ENCODE measurements at regions not wholly inside any gene's neighbourhood (a gene's known extent, or its start where the extent isn't known, plus 50 kb on each side); places are given as distances from the start of the nearest gene placed in this dataset.

DNA sequence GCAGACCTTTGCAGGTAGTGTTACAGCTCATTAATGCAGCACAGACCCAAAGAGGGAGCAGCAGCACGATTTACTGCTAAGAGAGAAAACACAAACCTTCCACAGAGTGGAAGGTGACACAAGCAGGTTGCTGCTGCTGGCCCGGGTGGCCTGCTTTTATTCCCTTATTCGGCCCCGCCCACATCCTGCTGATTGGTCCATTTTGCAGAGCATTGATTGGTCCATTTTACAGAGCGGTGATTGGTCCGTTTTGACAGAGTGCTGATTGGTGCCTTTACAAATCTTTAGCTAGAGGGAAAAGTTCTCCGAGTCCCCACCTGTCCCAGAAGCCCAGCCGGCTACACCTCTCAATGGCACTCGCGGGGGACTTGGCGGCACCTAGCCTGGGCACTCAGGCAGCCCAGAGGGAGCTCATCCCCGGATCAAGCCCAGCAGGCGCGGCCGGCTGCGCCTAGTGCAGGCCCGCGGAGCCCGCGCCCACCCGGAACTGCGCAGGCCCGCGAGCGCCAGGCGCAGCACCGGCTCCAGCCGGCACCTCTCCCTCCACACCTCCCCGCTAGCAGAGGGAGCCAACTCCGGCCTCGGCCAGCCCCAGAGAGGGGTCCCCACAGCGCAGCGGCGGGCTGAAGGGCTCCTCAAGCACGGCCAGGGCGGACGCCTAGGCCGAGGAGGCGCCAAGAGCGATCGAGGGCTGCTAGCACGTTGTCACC lies 825.6 kb upstream of the HS6ST1 start:
- DNase-seq (ENCODE audit: low read depth): no peak

DNA sequence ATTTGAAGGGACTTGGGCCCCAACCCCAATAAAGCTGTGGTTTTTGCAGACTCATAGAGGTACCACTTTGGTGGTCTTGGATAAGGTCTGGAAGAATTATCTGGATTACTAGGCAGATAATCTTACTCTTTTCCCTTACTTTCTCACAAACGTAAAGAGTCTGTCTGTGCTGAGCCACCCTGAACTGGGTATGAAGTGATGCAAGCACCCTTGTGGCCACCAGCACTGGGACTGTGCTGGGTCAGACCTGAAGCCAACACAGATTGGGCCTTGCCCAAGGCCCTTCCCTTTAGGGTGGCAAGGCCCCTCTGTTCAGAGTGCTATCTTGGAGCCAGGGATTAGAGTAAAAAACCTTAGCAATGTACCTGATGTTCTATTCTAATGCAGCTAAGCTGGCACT lies 827.0 kb upstream of the RAB6C start:
- DNase-seq (ENCODE audit: low read depth): no peak

DNA sequence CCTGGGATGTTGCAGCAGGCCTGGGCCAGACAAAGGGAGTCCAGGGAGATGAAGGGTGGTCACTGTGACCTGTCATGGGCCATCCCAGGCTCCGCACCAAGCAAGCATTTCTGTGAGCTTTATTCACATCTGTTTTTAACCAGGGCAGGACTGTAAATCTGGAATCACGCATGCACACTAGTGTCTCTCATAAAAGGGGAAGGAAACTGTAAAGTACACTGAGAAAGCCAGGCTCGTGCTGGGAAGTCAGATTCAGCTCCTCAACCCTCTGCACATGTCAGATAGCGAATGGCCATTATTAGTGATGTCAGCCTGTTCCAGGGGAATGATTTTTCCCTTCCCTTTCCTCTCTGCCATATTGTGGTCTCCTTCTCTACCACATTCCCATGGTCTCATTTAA lies 818.6 kb upstream of the RAB6C start:
- no peak for DNase-seq (ENCODE audit: low read depth)

DNA sequence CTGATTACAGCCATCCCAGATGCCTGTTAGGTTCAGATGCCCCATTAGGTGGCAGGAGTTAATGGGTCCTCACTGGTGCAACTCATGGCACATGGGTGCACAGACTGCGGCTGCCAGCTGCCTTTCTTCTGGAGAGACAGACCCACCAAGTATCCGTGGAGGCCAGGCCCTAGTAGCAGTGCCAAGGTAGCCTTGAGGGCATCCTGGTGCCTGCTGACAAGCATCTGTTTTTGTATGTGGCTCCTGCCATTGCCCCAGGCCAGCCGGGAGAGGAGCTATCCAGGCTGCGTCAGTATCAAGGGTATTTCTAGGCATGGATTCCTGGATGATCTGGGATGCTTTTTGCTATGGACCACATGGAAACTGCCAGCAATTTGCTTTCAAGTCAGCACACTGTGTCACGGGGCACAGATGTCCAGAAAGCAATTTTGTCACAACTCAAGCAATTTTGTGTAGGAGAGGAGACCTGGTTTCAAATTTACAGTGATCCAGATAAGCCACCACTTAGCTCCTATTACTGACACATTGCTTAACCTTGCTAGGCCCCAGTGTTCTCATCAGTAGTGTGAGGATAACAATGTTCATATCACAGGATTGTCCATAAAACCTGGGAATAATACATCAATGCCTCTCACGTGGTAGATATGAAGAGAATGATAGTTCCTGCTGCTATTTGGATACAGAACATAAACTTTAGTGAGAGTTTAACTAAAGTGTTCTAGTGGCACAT lies 815.1 kb upstream of the RAB6C start:
- DNase-seq (ENCODE audit: low read depth): no peak

DNA sequence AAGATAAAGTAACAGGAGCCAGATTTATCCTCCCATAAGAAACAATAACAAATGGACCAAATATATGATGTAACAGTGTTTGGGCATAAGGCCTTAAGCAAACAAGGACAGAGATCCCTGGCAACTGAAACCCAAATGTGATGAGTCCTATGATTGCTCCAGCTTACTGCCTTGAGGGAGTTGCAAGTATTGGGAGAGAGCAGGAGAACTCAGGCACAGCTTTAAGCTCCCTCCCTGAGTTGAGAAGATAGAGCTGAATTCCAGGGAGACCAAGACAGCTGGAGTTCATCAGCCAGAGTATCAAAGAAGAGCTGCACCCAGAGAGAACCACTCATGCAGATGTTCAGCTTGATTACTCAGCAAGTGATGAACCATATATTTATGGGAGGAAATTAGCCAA lies 814.5 kb upstream of the RAB6C start:
- DNase-seq (ENCODE audit: low read depth): no peak

DNA sequence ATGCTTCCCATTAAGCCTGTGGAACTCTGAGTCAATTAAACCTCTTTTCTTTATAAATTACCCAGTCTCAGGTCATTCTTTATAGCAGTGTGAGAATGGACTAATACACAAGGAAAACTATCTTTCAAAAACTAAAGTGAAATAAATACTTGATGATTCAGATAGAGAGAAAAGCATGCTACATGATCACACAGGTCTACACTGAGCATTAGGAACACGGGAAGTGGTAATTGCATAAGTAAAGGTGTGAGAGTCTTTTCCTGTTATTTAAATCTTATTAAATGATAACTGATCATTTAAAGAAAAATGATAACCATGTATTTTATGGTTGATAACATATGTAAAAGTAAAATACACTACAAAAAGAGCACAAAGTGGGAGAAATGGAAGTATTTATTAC lies 812.0 kb upstream of the RAB6C start:
- DNase-seq (ENCODE audit: low read depth): no peak

DNA sequence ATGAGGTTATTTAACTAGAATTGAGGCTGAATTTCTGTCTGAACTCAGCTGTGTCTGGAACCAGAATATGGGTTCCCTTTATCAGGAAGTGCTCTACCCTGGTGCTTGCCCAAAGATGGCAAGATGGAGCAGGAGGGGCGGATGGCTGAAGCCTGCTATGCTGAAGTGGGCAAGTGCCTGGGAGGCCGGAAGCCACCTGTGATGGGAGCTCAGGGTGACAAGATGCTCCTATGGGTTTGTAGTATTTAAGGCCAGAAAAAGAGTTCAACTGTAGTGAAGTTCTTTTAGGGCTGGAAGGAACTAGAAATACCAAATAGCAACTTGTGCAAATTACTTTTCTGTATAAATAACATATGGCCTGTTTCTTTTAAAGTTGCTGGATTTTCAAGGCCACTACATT lies 808.9 kb upstream of the RAB6C start:
- DNase-seq (ENCODE audit: low read depth): no peak

DNA sequence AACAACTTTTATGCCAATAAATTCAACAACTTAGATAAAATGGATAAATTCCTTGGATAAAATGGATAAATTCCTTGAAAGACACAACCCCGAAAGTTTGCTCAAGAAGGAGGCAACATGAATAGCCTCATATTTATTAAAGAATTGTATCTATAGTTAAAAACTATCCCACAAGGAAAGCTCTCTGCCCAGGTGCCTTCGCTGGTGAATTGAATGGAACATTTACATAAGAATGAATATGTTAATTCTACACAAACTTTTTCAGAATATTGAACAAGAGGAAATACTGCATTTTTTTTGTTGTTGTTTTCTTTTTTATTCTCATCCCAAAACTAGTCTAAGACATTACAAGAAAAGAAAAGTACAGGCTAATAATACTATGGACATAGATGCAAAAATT lies 805.3 kb upstream of the RAB6C start:
- no peak for DNase-seq (ENCODE audit: low read depth)

DNA sequence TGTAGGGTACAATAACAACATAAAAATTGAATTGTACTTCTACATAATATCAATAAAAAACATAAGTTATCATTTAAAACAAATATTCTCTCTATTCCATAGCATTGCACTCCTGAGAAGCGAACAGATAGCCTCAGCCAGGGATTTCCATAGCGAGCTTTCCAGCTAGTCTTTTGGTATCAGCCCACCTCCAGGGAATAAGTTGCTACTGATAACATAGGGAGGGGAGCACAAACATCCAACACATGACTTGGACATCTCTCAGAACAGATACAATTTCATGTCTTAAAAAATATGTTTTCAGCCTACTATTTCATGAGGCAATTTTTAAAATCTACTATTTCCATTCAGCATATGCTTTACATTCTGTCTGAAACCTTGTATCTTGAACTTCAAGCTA lies 804.4 kb upstream of the RAB6C start:
- no peak for DNase-seq (ENCODE audit: low read depth)

DNA sequence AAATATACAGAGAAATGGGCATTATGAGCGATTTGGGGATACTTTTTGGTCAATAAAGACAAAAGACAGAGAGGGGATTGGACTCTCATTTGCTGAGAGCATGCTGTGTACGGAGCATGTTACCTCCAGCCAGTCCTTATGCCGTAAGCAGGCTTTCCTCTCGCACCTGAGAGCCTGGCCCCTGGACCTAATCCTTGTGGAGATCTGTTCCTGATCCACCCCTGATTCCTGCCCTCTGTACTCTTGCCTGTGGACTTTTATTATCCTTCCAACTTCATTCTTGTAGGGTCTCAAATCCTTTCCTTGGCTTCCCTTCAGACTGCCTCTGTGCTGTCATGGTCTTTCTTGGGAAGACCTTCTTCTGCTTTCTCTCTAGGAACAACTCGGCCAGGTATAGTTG lies 803.1 kb upstream of the RAB6C start:
- no peak for DNase-seq (ENCODE audit: low read depth)

DNA sequence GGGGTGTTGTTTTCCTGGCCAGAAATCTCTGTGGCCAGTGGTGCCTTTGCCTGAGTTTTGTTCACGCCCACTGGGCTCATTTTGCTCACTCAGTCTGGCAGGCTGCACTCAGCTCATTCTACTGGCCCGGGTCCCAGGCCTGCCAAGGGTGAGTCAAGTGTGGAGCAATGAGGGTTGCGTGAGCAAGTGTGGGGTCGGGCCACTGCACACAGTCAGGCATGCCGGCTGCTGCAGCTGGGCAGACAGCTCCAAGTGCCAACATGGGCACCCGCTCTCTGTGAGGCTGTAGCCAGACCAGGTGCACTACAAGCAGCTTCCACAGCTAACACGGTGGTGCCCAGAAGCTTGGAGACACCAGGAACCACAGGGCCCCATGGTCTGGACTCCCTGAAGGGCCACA lies 801.1 kb upstream of the RAB6C start:
- no peak for DNase-seq (ENCODE audit: low read depth)

DNA sequence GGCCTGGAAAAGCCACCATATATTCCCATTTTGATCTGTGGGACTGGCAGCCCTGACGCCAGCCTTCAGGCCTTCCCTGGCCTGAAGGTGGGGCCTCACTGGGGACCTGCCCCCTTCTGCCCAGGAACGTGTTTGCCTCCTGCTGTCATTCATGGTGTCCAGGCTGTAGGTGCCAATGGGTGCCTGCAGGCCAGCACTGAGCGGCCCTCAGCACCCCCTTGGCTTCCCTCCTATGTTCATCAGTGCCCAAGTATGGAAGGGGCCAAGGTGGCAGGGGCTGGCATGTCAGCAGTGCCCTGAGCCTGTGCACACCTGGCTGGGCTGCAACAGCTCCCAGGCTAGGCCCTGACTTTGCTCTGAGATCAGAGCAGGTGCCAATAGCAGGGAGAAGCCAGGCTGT lies 800.3 kb upstream of the RAB6C start:
- no peak for DNase-seq (ENCODE audit: low read depth)

DNA sequence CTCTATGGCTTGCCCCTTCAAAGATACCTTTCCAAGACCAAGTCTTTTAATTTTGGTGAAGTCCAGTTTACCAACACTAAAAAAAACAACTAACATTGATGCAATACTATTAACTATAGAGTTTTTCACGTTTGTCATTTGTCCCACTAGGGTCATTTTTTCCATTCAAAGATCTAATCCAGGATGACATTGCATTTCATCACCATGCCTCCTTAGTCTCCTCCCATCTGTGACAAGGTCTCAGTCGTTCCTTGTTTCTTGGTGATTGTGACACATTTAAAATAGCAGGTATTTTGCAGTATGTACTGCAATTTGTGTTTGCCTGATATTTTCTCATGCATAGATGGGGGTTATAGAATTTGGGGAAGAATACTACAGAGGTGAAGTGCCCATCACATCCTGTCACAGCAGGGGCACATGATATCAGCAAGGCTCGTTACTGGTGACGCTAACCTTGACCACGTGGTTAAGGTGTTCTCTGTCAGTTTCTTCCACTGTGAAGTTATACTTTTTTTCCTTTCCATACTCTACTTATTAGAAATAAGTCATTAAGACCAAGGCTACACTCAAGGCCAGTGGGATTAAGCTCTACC lies 799.2 kb upstream of the RAB6C start:
- DNase-seq (ENCODE audit: low read depth): no peak

DNA sequence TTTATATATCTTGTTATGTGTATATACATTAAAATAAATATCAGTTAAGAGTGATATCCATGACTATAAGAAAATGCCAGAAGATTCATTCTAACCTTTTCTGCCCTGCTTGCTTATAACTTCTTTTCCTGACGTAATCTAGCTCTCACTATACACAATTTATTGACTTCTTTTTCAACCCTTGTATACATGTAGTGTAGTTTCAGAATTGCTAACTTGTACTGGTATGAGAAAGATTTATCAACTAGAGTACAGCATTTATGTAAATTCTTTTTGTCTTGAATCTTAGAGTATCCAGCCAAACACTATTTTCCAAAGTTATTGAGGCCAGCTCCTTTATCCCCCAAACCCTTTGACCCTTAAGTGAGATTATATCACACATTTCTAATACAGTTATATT lies 798.0 kb upstream of the RAB6C start:
- no peak for DNase-seq (ENCODE audit: low read depth)

DNA sequence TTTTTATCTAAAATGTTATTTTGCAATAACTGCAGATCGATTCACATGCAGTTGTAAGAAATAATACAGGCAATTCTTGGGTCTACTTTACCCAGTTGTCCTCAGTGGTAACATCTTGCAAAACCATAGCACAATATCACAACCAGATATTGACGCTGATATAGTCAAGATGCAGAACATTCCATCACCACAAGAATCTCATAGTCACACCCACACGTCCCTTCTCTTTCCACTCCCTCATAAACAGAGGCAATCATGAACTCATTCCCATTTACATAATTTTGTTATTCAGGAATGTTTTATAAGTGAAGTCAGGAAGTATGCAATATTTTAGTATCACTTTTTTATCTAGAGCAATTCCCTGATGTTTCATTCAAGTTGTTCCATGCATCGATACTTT lies 797.5 kb upstream of the RAB6C start:
- DNase-seq (ENCODE audit: low read depth): no peak

DNA sequence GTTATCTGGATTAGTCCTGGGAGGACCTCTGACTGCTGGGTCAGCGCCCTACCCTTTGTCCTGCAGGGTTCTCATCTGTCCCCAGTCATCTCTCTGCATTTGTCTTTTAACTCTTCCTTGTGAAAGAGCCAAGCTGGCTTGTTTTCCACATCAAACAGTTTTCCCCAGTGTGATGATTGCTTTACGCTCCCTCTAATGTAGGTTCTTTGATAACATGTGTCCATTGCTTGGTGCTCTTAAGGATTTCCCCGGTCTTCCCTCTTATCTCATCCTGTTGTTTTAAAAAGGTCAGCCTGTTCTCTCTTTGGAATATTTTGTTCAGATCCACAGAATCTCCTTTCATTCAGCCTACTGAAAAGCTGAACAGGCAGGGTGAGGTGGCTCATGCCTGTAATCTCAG lies 792.1 kb upstream of the RAB6C start:
- DNase-seq (ENCODE audit: low read depth): no peak

DNA sequence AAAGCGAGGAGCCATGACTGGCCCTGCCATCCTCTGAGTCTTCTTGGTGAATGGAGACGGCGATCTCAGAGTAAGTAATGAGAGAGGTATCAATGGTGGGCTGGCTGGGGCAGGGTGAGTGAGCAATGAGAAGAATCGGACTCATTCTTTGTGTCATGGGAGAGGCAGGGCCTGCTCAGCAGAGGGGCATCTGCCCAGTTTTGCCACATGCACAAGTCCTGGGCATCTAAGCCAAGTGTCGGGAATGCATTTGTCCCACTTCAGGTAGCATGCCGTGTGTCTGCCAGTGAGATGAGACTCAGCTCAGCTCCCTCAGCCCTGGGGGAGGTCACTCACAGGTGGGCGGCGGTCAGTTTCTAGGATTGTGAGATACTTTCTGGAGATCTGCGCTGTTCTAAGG lies 791.0 kb upstream of the RAB6C start:
- no peak for DNase-seq (ENCODE audit: low read depth)

DNA sequence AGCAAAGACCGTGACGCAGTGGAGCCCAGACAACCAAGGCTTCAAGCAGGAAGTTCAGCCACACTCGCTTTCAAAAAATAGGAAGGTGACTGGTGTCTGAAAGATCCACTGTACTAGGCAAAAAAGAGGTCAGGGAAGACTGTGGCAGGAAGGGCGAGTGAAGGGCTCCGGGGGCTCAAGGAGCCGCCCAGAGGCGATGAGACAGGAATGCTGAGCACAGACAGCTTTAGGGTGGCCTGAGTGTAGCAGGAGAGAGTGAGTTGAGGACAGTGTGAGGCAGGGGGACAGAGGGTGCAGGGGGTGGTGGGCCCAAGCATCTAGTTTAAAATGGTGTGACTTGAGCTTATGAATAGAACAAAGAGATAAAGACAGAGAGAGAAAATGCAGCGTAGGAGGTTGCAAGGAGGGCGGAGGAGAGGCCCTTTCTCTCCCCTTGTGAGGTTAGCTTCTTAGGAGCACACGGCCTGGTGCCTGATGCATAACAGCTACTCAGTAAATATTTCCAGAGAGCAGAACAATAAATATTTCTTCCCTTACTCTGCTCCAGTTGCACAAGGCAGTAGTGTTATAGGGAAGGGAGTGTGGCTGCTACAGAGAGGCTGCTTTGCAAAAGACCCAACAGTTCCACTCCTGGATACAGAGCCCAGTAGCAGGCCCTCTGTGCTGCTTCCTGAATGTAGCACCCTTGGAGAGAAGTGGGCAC lies 789.7 kb upstream of the RAB6C start:
- DNase-seq (ENCODE audit: low read depth): no peak

DNA sequence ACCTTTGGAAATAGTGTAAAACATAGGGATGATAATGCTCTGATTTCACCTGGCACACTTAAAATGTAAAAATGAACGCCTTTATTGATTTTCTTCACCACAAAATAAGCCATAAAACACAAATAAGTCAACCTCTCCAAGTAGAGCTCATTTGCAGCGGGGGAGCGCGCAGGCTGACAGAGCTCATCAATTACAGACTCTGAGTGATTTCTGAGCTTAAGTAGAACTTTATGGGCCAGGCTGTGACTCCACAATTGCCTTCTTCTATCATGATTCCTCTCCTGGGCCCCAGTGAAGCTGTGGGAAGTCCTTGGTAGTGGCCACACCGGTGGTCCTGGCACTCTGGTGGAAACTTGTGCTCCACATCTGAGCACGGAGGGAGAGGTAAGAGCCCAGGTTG lies 789.0 kb upstream of the RAB6C start:
- no peak for DNase-seq (ENCODE audit: low read depth)

DNA sequence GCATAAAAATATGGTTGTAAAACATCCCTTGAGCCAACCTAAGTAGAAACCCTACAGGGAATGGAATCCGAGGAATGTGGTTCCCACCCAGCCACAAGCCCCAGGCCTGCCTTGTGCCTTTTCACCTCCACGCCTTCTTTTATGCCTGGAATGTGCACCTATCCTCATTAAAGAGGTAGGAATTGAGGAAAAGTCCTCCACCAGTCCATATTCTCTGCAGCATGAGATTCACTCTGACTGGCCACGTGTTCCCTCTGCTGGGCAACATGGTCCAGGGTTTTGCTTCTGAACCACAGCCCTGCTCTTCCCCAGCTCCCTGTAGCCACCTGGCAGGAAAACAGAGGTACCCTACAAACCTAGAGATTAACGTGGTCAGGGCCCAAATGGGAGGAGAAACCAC lies 787.9 kb upstream of the RAB6C start:
- no peak for DNase-seq (ENCODE audit: low read depth)

DNA sequence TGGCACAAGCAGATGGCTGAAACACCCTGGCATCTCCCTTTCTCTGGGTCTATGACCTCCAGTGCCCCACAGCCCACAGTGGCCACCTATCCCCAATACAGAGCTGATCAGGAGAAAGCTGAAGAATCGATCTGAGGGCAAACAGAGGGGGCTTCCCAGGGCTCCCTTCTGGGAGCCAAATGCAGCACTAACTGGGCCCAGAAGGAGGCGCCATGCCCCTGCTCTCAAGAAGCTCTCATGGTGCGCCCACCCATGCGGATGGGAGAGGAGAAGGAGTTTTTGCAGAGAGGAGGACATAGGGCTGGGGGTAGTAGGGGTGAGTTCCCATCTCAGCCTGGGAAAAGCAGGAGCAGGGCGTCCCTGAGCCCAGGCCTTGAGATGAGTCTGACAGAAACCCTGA lies 787.3 kb upstream of the RAB6C start:
- no peak for DNase-seq (ENCODE audit: low read depth)

DNA sequence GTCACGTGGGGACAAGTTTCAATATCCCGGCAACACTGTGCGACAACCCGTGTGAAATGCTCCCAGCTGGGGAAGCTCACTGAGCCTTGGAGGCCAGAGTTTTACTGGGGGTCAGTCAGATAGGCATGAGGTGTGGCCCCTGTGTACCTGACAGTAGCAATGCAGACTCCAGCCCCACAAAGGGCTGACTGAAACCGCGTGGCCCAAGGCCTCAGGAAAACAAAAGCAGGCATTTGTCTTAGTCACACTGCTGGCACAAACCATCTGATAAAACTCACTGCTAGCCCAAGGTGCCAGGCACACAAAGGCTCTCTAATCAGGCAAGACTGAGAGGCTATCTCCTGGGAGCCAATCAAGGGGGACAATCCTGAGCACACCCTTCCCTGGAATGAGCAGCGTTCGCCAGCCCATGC lies 786.6 kb upstream of the RAB6C start:
- DNase-seq (ENCODE audit: low read depth): no peak

DNA sequence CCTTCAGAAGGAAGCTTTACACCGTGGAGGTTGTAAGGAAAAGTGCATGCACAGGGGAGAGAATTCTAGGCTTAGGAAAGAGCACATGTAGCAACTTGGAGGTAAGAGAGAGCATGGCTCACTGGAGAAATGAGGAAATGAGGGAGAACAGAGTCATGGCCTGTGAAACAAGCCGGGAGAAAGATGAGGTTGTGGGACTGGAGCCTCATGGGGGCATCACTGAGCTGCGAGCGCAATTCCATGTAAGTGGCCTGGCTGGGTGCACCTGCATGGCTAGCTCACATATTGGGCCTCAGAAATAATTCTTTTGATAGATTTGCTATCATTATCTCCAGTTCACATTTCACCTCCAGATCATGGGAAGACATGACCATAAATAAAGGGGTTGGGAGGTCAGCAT lies 785.5 kb upstream of the RAB6C start:
- DNase-seq (ENCODE audit: low read depth): no peak
